Tibial nerve (tissue), 3 donors: ENCODE measurements at regions not wholly inside any gene's neighbourhood (a gene's known extent, or its start where the extent isn't known, plus 50 kb on each side); places are given as distances from the start of the nearest gene placed in this dataset.

Experiments
- CTCF ChIP-seq, 5 experiments: fragments of 200-600 bp in 3 of 5; fragments of 450-650 bp in 2 of 5; sonication (generic) in 3 of 5; IDR thresholded peaks; one replicate each; pipeline ENCODE4 v1.5.1; 2016 to 2019; ENCODE audit warnings: antibody characterized with exemption in 5 of 5, mild to moderate bottlenecking in 3 of 5, moderate library complexity in 2 of 5
- POLR2A ChIP-seq, 2 donors: fragments of 450-650 bp; IDR thresholded peaks; one replicate each; pipeline ENCODE4 v1.6.1; 2017; ENCODE audit warnings: antibody characterized with exemption in 2 of 2, mild to moderate bottlenecking in 2 of 2, moderate library complexity in 2 of 2

GRCh38 chr12:125533434-125534029 lies 468.3 kb downstream of the AACS start:
- TF ChIP-seq POLR2A (IDR thresholded peaks at IDR 0.05): no peak
- peak; percentile 33 to 82 (median 69) for TF ChIP-seq CTCF (IDR thresholded peaks at IDR 0.05)
